Activated CD4-positive, alpha-beta T cell treated with anti-CD3 and anti-CD28 coated beads for 48 hours (primary cell): ENCODE measurements at regions not wholly inside any gene's neighbourhood (a gene's known extent, or its start where the extent isn't known, plus 50 kb on each side); places are given as distances from the start of the nearest gene placed in this dataset.

Experiments used
- DNase-seq: peaks from one replicate; pipeline ENCODE4 v3.0.0-alpha.2; 2020

GRCh38 chr6:170160031-170160627 is 130.7 kb downstream of the DLL1 start:
- DNase-seq = peak; percentile 48

DNA sequence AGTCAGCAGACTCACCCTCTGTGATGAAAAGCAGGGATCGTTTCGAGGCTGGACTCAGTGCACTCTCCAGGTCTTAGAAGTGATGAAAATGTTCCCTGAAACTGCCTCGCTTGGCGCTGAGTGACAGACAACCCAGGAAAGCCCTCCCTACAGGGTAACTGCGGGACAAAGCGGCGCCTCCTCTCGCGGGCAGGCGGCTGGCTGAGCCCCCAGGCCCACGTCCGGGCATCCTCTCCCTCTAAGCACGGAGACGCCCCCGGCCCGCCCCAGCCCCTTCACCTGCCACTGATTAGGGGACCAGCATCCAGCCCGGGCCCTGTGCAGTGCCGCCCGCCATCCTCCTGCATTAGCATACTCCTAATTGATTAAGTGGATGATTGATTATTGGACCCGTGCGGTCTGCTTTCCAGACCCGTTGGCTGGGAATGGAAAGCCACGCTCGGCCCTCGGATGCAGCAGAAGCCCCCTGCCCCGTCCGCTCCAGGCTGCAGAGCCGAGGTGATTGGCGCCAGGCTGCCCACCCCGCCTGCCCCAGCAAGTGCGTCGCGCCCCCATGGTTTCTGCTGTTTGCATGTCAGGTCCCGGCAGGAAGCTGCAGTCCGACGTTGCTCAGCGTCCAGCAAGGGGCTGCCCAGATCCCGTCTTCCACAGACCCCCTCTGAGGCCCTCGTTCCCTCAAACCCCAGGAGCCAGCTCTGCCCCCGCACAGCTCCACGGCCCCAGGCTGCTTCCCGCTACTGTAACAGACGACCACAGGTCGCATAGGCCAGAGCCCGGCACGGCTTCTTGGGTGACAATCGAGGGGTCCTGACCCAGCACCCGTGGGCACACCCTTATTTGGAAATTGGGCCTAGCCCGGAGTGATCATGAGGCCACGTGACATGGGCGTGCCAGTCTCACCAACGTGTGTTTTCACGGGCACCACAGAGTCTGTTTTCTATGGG is 131.6 kb downstream of the DLL1 start:
- no peak for DNase-seq

GRCh38 chr6:170158296-170159021 is 132.4 kb downstream of the DLL1 start:
- DNase-seq = no peak

DNA sequence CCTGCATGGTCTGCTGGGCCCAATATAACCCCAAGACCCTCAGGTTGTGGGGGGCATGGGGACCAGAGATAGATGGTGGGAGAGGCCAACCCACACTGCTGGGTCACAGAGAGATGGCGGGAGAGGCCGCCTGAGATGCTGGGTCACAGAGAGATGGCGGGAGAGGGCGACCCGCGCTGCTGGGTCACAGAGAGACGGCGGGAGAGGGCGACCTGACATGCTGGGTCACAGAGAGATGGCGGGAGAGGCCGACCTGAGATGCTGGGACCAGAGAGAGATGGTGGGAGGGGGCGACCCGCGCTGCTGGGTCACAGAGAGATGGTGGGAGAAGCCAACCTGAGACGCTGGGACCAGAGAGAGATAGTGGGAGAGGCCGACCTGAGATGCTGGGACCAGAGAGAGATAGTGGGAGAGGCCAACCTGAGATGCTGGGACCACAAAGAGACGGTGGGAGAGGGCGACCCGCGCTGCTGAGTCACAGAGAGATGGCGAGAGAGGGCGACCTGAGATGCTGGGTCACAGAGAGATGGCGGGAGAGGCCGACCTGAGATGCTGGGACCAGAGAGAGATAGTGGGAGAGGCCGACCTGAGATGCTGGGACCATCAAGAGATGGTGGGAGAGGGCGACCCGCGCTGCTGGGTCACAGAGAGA is 133.2 kb downstream of the DLL1 start:
- no peak for DNase-seq

DNA sequence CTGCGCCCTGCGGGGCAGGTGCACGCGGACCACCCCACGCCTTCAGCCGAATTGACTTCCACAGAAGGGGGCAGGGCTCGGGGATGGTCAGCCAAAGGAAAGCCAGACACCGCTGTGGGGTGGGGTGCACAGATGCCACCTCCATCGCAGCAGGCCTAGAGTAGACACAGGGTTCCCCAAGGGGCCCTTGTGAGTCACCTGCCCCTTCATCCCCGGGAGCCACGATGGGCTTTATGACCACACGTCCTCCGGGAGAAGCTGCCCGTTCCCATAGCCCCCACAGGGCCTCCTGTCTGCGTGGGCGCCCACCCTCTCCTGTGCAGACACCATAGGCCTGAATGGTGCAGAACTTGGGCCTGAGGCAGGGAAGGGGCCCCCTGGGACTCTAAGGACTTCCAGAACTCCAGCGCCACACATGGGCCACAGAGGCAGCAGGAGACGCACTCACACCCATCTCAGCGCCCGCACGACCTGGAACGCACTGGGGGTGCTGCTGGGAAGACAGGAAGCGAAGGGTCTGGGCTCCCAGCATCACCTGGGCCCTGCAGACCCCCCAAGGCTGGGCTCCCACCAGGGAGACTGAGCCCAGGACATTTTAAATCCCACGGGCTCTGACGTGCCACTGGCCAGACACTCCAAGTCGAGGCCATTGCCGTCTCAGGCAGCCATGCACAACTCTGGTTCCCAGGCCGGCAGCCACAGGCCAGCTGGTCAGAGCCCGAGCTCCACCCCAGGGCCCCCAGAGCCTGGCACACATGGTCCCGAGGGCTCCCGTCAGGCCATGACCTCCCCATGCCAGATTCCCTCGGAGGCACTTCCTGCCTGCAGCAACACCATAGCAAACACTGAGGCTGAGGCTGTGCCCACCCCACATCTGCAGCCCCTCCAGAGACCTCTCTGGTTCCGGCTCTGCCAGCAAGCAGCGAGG is 134.2 kb downstream of the DLL1 start:
- no peak for DNase-seq

DNA sequence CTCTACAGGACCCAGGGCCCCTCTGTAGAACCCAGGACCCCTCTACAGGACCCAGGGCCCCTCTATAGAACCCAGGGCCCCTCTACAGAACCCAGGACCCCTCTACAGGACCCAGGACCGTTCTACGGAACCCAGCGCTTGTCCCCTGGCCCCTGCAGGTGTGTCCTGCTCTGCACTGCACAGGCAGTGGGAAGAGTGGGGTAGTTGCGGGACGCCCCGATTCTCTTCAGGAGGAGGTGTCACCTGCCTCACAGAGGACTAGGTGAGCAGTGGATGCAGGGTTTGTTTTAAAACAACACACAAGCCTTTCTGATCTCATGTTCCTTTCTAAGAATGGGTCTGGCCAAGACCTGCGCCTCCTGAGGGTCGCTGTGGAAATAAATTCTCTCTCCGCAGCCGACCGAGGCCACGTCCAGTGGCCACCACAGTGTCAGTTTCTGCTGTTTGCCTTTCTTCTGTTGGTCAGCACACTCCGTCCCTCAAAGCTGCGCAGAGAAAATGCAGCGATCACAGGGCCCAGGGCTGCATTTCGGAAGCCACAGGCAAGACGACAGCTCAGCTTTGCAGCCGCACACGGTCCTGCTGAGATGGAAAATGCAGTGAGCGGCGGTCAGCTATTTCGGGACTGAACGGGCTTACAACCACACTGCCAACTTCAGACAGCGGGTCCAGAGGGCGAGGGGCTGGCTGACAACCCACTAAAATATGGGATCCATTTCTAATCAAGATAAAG is 135.2 kb downstream of the DLL1 start:
- no peak for DNase-seq

GRCh38 chr6:170153436-170154319 is 137.2 kb downstream of the DLL1 start:
- DNase-seq = no peak

- peak; percentile 33 for DNase-seq
Observed at GRCh38 chr6:170152989-170153388, 137.9 kb downstream of the DLL1 start.

DNA sequence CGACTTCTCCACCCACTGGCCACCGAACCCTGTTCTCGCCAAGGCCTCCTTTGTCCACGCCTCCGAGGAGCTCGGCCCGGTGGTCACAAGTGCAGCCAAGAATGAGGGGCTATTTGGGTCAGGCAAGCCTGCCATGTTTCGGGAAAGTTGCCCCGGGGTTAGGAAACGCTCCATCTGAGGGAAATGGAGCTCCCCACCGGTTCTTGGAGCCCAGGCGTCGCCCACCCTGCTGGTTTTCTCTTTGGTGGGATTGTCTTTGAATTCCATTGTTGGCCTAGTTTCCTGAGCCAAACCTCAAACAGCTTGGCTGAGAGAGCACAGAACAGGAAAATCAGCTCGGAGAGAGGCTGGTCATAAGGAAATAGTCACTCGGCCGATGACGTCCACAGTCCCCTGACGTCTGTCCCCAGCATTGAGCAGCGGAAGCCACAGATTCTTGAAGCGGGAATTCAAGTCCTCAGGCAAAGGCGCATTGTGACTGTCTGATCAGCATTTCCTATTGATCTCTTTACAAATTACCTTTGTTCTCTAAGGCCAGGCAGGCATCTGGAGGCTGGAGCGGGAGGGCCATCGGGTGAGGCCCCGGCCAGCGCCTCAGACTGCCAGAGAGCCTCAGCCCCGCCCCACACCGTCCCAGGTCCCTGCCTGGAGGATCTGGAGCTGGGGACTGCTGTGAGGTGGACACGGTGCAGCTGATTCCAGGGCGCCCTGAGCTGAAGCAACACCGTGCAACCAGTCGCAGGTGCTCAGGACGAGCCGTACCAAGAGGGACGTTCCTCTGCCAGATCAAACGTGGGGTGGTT is 138.6 kb downstream of the DLL1 start:
- no peak for DNase-seq

DNA sequence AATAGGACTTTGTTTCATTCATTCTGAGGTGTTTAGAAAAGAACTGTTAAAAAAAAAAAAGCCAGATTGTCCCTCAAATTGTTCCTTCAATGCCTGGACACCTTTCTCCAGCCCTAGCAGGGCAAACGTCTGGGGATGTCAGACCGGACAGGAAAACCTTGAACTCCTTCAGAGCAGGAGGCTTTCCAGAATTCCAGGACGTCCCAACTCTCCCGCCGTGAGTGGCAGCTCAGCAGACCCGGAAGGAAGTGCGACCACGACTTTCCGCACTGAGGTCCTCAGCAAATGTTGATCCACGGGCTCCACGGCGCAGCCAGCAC is 139.1 kb downstream of the DLL1 start:
- DNase-seq = no peak

- no peak for DNase-seq
Observed at GRCh38 chr6:170151321-170151771, 139.5 kb downstream of the DLL1 start.

- no peak for DNase-seq
Observed at GRCh38 chr6:170150590-170150945, 140.3 kb downstream of the DLL1 start.

DNA sequence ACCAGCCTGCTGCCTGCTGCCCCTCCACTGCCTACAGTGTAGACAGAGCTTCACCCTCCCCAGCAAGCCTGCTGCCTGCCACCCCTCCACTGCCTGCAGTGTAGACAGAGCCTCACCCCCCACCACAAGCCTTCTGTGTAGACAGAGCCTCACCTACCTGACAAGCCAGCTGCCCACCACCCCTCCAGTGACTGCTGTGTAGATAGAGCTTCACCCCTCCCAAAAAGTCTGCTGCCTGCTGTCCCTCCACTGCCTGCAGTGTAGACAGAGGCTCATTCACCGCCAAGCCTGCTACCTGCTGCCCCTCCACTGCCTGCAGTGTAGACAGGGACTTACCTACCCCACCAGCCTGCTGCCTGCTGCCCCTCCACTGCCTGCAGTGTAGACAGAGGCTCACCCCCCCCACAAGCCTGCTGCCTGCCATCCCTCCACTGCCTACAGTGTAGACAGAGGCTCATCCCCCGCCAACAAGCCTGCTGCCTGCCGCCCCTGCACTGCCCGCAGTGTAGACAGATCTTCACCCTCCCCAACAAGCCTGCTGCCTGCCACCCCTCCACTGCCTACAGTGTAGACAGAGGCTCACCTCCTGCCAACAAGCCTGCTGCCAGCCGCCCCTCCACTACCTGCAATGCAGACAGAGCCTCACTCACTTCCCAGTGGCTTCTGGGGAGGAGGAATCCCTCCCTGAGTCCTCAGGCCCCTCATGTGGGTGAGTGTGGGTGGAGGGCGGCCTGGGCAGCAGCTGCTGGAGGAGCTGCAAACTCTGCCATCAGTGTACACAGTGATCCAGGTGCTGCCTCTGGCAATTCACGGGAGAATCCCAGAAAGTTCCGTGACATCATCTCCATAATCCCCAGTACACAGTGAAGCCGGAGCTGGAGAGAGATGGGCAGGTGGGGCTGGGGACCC is 140.9 kb downstream of the DLL1 start:
- DNase-seq = no peak

DNA sequence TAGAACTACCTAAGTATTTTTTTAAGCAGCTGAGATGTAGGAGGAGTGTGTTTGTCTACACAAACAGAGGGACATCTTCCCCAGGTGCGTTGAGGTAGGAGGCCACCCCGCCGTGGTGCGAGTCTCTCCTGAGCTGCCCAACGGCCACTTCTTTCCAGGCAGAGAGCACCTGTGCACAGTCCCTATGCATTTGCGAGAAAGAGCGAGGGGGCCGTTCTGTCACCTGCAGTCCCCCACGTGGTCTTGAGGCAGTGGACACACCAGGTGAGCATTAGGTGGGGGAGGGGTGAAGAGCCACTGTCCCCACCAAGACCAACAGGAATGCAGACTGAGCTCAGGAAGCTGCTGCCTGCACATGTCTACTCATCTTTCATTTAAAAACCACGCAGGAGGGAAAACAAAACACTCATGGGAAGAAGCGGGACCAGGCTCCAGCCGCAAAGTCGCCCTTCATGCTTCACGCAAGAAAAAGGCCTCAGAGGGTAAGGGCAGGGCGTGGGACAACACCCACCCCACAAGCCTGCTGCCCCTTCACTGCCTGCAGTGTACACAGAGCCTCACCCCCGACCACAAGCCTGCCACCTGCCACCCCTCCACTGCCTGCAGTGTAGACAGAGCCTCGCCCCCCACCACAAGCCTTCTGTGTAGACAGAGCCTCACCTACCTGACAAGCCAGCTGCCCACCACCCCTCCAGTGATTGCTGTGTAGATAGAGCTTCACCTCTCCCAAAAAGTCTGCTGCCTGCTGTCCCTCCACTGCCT is 142.0 kb downstream of the DLL1 start:
- no peak for DNase-seq

- DNase-seq = peak; percentile 59
Observed at GRCh38 chr6:170147832-170148708, 142.8 kb downstream of the DLL1 start.

DNA sequence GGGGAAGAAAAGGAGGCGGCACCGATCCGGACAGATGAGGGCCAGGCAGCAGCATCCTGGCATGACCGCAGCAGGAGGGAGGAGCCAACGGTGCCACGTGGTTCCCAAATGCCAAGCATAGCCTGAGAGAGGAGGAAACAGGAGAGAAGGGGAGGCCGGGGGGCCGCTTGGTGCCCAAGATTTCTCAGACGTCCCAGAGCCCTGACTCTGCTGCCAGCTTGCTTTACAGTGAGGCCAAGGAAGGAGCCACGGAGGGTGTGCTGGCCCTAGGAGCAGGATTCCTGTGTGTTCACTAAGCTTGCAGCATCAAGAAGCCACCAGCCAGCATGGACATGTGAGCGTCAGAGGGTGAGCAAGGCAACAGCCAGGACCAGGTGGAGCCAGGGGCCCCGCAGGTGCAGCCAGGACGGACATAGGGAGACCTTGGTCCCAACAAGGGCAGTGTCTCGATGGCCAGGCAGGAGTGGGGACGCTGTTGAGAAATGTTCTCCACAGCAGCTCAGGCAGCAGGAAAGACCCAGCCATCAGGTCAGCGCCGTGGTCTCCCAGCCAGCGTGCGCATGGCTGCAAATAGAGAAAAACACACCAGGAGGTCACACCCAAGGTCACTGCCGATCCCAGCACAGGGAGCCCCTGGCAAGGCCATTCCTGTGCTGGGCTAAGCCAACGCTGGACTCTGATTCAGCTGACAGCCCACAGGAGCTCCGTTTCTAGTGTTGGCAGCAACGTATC is 143.7 kb downstream of the DLL1 start:
- DNase-seq = no peak
